Cardiac muscle cell (in vitro differentiated cells and primary cell): ENCODE measurements at regions not wholly inside any gene's neighbourhood (a gene's known extent, or its start where the extent isn't known, plus 50 kb on each side); places are given as distances from the start of the nearest gene placed in this dataset.

Source experiments
- DNase-seq, 2 donors: peaks; one replicate each; pipeline versions ENCODE4 v3.0.0 to v3.0.0-alpha.2; 2010 to 2017; ENCODE audit warnings: low read depth in 1 of 2, low spot score in 1 of 2
- H3K27ac ChIP-seq: fragments of 200-600 bp; sonication (generic); 2 replicates; pipeline ENCODE4 v1.5.1; 2016
- H3K27me3 ChIP-seq: fragments of 200-600 bp; sonication (generic); 2 replicates; pipeline ENCODE4 v1.6.0; 2016; ENCODE audit warnings: control low read depth
- H3K36me3 ChIP-seq: fragments of 200-600 bp; sonication (generic); 2 replicates; pipeline ENCODE4 v1.5.1; 2016; ENCODE audit warnings: control low read depth
- H3K4me1 ChIP-seq: fragments of 200-600 bp; sonication (generic); 2 replicates; pipeline ENCODE4 v1.8.1; 2017; ENCODE audit warnings: low read depth, mild to moderate bottlenecking, mixed run types
- H3K4me3 ChIP-seq: fragments of 200-600 bp; sonication (generic); 2 replicates; pipeline ENCODE4 v1.5.1; 2016; ENCODE audit warnings: mild to moderate bottlenecking
- H3K9me3 ChIP-seq: fragments of 200-600 bp; sonication (generic); 2 replicates; pipeline ENCODE4 v1.5.1; 2017; ENCODE audit warnings: low read depth, mild to moderate bottlenecking, control low read depth
- TF ChIP-seq, protein P1 (sequence below): IDR thresholded peaks from 2 replicates; pipeline ENCODE4 v1.5.1; 2012; ENCODE audit warnings: low read depth, mild to moderate bottlenecking, low read length

DNA sequence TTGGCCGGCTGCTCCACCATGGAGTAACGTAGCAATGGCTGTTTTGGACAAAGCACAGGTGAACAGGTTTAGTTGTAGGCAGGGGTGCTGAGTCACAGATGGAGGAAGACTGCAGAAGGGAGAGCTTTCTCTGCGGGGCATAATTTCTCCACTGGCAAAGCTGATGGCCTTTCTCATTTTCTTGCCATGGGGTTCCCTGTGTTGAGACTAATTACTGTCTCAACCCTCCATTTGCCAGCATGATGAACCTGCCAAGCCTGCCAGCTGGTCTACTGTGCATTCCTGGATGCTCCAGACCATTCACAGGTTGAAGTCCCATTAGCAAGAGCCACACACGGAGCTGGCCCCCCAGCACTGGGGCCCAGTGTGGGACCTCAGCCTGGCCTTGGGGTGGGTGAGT is 202.4 kb downstream of the BARX2 start:
- Histone ChIP-seq H3K27ac (no peak overlapping the region), H3K27me3 (no peaks in the 10 kb centered on the region), H3K36me3 (no peaks in the 10 kb centered on the region), H3K4me3 (no peak overlapping the region), H3K4me1 (no peaks in the 10 kb centered on the region), H3K9me3 (no peaks in the 10 kb centered on the region)
- DNase-seq = no peak
- TF ChIP-seq, protein P1, sequence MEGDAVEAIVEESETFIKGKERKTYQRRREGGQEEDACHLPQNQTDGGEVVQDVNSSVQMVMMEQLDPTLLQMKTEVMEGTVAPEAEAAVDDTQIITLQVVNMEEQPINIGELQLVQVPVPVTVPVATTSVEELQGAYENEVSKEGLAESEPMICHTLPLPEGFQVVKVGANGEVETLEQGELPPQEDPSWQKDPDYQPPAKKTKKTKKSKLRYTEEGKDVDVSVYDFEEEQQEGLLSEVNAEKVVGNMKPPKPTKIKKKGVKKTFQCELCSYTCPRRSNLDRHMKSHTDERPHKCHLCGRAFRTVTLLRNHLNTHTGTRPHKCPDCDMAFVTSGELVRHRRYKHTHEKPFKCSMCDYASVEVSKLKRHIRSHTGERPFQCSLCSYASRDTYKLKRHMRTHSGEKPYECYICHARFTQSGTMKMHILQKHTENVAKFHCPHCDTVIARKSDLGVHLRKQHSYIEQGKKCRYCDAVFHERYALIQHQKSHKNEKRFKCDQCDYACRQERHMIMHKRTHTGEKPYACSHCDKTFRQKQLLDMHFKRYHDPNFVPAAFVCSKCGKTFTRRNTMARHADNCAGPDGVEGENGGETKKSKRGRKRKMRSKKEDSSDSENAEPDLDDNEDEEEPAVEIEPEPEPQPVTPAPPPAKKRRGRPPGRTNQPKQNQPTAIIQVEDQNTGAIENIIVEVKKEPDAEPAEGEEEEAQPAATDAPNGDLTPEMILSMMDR = no peak

DNA sequence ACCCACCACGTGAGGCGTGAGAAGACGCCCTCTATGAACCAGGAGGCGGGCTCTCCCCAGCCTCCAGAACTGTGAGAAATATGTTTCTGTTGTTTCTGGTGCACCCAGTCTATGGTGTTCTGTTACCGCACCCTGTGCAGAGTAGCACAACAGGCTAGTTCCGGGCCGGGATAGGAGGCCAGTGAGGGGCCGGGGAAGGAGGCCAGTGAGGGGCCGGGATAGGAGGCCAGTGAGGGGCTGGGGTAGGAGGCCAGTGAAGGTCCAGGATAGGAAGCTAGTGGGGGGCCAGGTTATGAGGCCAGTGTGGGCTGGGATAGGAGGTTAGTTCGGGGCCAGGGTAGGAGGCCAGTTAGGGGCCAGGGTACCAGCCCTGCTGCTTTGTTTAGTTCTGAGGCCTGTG is 204.6 kb downstream of the BARX2 start:
- TF ChIP-seq, protein P1 = no peak

GRCh38 chr11:129584316-129584715 is 208.7 kb downstream of the BARX2 start:
- no peak for DNase-seq
- Histone ChIP-seq H3K27ac (no peak overlapping the region), H3K4me1 (peaks cover 13% of the 10 kb centered on the region), H3K27me3 (no peaks in the 10 kb centered on the region), H3K36me3 (no peaks in the 10 kb centered on the region), H3K9me3 (no peaks in the 10 kb centered on the region), H3K4me3 (no peak overlapping the region)
- TF ChIP-seq, protein P1 = no peak

More for the DNA sequence above, 204.6 kb downstream of the BARX2 start:
- Histone ChIP-seq H3K4me1 (no peaks in the 10 kb centered on the region), H3K4me3 (no peak overlapping the region), H3K27ac (no peak overlapping the region), H3K36me3 (no peaks in the 10 kb centered on the region), H3K9me3 (no peaks in the 10 kb centered on the region), H3K27me3 (no peaks in the 10 kb centered on the region)
- no peak for DNase-seq

DNA sequence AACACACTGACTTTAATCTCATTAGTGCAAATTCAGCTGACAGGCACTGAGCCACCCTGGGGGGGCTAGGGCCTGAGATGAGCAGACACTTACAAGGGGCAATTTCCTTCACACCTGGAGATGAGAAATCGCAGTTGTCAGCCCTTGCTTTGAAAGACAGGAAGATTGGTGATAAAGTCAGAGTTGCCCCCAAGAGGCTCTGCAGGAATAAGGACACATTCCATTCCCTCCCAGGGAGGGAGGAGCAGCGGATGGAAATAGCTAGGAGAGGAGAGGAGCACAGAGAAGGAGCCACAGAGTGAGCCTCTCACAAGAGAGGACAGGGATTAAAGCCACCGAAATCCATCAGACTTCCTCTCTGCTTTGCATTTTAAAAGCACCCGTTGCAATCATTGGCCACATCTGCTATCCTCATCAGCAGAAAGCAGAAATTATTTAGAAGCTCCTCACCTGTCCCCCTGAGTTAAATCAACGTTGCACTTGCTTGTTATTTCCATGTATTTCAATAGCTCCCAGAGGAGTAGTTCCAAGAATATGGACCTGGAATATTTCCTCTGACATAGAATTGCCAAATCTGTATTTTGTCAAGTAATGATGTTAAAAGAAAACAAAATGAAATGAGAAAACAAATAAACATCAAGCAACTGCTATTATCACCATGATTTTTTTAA is 213.7 kb downstream of the BARX2 start:
- Histone ChIP-seq H3K27me3 (no peaks in the 10 kb centered on the region), H3K36me3 (no peaks in the 10 kb centered on the region), H3K4me3 (no peak overlapping the region), H3K27ac (peak overlapping the region; percentile 46), H3K4me1 (peaks cover 29% of the 10 kb centered on the region), H3K9me3 (no peaks in the 10 kb centered on the region)
- TF ChIP-seq, protein P1 = no peak
- peak in 1 of 2 donors; percentile 66 for DNase-seq

DNA sequence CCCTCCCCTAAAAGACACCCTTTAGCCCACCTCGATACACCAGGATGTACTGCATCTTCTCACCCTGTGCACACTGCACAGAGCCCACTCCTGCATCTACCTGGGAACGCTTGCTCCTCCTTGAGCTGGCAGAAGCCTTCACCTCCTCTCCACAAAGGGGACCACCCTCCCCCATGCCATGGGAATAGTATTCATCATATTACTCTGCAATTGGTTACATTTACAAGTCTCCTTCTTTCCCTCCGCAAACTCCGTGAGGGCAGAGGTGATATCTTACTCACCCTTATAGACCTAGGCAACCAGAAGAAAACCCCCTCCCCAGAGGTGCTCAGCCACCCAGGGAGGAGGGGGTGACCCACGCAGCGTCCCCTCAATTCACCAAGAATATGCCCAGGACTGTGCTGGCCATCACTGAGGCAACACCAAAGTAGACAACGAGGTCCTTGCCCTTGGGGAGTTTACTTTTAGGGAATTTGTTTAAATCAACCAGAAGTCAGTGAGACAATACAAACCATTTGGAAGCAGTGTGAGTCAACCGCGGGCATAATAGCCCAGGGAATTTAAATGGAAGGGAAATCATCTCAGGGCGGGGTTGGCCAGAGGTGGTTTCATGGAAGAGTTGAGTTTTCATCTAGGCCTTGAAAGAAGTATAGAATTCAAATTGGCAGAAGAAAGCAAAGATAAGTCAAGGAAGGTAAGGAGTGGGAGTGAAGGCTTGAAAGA is 214.5 kb downstream of the BARX2 start:
- TF ChIP-seq, protein P1 = no peak
- Histone ChIP-seq H3K36me3 (no peaks in the 10 kb centered on the region), H3K9me3 (no peaks in the 10 kb centered on the region), H3K4me3 (no peak overlapping the region), H3K4me1 (peaks cover 38% of the 10 kb centered on the region), H3K27me3 (no peaks in the 10 kb centered on the region), H3K27ac (no peak overlapping the region)
- DNase-seq = no peak
